GM04504 (cell line): ENCODE measurements at regions not wholly inside any gene's neighbourhood (a gene's known extent, or its start where the extent isn't known, plus 50 kb on each side); places are given as distances from the start of the nearest gene placed in this dataset.
"Not testable (repeated sequence)": the region's sequence is repeated elsewhere in the genome, so short reads cannot be mapped to it uniquely, and the experiment has no call there.

Source experiments
- DNase-seq: peaks from one replicate; pipeline ENCODE4 v3.0.0-alpha.2; 2012; ENCODE audit warnings: low read depth

- DNase-seq: not testable (repeated sequence)
These were observed 62.4 kb upstream of the GBA3 start for GRCh38 chr4:22630161-22630975.

- not testable (repeated sequence) for DNase-seq
These were observed 61.6 kb upstream of the GBA3 start for GRCh38 chr4:22631167-22631566.

DNA sequence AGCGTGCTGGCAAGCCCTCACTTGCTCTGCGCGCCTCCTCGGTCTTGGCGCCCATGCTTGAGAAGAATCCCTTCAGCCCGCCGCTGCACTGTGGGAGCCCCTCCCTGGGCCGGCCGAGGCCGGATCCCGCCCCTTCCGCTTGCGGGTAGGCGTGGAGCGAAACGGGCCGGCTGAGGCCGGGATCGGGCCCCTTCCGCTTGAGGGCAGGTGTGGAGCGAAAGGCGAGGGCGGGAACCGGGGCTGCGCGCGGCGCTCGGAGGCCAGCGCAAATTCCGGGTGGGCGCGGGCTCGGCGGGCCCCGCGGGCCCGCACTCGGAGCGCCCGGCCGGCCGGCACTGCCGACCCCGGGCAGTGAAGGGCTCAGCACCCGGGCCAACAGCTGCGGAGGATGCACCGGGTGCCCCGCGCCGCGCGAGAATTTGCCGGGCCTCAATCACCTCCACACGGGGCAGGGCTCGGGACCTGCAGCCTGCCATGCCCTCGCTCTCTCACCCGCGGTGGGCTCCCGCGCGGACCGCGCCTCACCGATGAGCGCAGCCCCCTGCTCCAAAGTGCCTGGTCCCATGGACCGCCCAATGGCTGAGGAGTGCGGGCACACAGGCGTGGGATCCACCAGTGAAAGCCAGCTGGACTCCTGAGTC, 58.1 kb upstream of the GBA3 start:
- no peak for DNase-seq

DNA sequence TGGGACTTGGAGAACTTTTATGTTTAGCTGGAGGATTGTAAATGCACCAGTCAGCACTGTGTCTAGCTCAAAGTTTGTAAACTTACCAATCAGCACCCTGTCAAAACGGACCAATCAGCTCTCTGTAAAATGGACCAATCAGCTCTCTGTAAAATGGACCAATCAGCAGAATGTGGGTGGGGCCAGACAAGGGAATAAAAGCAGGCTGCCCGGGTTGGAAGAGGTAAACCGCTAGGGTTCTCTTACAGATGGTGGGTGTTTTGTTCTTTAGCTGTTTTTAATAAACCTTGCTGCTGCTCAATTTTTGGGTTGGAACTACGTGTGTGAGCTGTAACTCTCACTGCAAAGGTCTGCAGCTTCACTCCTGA, 57.6 kb upstream of the GBA3 start:
- DNase-seq: not testable (repeated sequence)

DNA sequence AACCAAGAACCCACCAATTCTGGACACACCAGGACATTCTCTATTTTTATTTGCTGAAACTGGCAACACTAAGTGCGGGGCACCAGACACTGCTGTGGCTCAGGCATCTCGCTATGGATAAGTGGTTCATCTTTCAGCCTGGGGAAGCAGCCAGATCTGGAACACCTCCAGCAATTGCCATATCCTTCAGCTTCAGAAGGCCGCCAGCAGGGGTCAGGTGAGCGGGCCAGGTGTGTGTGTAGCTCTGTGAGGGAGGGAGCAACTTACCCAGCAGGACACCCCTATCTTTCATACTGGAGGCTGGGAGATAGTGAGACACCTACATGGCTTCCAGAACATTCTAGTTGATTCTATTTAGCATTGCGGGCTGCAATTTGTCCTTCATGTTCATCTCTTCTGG, 57.0 kb upstream of the GBA3 start:
- no peak for DNase-seq

DNA sequence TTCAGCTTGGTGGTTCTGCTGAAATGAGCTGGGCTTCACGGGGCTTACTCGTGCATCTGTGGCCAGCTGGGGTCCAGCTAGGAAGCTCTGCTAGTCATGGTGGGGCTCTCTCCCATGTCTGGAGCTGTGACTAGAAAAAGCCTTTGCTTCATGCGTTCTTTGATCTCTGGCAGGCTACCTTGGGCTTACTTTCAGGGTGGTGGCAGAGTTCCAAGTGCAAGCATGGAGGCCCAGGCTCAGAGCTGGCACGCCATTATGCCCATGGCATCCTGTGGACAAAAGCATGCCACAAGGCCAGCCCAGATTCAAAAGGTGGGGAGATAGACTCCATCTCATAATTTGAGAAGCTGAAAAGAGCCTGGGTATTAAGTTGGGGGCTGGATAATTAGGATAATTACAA, 55.4 kb upstream of the GBA3 start:
- no peak for DNase-seq
